GM18498 (cell line): ENCODE measurements at regions not wholly inside any gene's neighbourhood (a gene's known extent, or its start where the extent isn't known, plus 50 kb on each side); places are given as distances from the start of the nearest gene placed in this dataset.

ENCODE experiments used
- ATAC-seq: cut with Tn5 transposase; IDR thresholded peaks from one replicate; pipeline ENCODE4 v1.9.1; 2021; ENCODE audit warnings: mild to moderate bottlenecking, moderate library complexity; ENCODE audit not compliant: unreplicated experiment

GRCh38 chr17:77507111-77507885 is 366.5 kb downstream of the SEC14L1 start:
- ATAC-seq, result no peak

GRCh38 chr17:77508047-77508715 is 367.4 kb downstream of the SEC14L1 start:
- no peak for ATAC-seq

- ATAC-seq, result no peak
Observed at GRCh38 chr17:77509089-77509488, 368.3 kb downstream of the SEC14L1 start.

- no peak for ATAC-seq
Observed at GRCh38 chr17:77509599-77509998, 368.8 kb downstream of the SEC14L1 start.

DNA sequence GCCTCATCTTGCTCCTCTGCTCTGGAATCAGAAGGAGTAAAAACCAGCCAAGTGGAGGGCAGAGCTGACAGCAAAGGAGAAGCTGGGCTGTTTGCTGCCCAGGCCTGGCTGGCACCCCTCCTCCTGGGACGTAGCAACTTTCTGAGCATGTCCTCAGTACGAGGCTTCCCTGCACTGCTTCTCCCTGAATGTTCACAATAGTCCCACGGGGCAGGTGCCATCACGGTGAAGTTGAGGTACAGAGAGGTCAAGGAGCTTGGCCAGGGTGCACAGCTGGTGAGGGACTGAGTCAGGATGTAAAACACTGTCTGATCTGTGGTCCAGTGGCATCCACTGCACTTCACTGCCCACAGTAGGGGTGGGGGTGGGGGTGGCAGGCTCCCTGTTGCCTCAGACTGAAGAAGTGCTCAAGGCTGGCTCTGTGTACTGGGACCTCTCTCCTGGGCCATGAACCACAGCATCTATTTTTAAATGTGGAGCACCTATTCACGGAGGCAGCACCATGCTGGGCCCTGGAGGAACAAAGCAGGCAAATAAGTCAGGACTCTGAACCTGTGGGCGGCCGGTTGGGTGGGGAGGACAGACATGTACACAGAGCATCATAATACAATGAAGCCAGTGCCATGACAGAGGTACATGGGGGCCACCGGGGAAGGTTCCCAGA is 369.5 kb downstream of the SEC14L1 start:
- ATAC-seq, result no peak

GRCh38 chr17:77511514-77512061 is 370.8 kb downstream of the SEC14L1 start:
- no peak for ATAC-seq

DNA sequence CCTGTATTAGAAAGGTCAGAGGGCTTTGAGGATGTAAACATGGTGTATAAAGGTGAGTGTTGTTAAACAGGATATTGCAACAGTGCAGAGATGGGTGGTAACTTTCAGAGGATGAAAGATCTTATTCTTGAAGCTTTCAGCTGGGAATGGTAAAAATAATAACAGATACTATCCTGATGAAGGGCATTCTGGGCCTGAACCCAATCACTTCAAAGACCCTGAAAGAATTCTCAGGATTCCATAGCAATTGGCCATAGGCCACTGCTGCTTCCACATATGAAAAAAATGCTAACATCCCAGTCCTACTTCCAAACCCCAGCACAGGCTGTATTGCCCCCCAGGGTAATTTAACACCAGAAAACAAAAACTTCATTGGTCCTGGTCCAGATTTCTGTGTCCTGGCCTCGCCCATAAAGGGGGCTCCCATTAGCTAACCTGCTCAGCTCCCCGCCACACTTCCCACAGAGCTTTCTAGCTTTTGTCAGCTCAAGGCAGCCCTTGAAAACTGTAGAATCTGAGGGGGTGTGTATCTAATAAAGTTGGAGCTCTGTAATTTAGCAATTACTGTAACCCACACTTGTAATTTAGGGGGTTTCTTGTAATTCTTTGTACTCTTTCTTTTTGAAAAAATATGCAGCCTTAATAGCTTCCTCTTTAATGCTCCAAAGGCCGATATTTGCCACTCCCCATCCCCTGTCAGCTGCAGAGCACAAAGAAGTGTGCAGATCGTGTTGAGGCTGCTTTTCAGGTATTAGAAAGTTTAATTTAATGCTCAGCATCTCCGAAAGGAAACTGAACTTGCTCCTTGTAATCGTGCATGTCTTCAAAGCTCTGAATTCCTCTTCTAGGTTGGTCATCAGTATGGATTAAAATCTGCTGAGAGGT is 371.5 kb downstream of the SEC14L1 start:
- ATAC-seq, result no peak

DNA sequence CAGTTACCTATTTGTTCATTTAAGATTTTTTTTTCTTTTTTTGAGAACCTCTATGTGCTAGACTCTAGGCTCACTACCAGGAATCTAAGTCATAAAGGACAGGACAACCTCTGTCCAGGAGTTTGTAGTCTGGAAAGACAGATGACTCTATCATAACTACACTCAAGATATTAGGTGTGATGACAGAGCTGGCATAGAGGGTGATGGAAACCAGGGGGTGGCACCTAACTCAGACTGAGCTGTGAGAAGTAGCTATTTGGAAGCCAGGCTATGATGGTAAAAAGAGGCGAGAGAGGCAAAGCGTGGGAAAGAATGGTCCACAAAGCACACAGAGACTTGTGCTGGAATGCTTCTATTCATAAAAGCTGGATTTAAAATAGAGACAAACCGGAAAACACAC is 372.3 kb downstream of the SEC14L1 start:
- no peak for ATAC-seq

GRCh38 chr17:77515227-77515626 is 374.5 kb downstream of the SEC14L1 start:
- no peak for ATAC-seq

- no peak for ATAC-seq
Observed at GRCh38 chr17:77516902-77517301, 376.1 kb downstream of the SEC14L1 start.

GRCh38 chr17:77521076-77521475 is 380.3 kb downstream of the SEC14L1 start:
- ATAC-seq, result no peak

- ATAC-seq, result no peak
Observed at GRCh38 chr17:77523540-77523939, 382.8 kb downstream of the SEC14L1 start.

DNA sequence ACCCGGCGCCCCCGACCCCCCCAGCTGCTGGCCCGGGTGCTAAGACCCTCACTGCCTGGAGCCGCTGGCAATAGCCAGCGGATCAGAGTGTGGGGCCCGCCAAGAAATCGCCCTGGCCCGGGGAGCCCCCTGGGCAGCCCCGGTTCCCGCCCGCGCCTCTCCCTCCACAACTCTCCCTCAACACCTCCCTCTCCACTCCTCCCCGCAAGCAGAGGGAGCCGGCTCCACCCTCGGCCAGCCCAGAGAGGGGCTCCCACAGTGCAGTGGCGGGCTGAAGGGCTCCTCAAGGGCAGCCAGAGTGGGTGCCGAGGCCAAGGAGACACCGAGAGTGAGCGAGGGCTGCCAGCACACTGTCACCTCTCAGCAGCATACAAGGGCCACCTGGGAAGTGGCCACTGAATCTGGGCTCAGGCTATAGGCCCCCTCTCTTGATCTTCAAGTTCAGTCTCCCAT is 385.5 kb downstream of the SEC14L1 start:
- no peak for ATAC-seq

DNA sequence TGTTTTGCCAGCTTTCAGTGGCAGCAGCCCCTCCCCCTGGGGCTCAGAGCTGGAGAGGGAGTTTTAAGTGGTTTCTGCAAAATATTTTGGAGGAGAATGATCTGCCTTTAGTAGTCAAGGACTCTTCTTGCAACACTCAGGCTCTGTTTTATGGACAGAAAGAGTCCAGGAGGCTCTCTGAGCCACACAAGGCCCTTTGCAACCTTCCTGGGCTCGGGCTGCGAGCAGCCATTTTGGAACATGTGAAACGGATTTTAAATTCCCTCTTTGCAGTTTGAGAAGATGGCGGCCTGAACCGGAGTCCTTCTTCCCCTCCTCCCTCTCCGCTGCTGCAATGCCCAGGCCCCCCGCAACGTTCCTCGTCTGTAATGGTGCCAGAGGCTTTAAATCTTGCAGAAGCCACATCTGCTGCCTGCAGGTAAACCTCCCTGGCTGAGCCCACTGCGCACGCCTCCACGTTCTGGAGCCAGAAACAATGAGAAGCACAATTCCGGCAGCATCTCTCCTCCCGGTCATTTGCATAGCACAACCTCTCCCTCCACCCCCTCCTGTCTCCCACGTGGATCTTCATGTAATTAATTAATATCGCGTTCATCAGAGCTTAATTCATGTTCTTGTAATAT is 386.1 kb downstream of the SEC14L1 start:
- no peak for ATAC-seq

DNA sequence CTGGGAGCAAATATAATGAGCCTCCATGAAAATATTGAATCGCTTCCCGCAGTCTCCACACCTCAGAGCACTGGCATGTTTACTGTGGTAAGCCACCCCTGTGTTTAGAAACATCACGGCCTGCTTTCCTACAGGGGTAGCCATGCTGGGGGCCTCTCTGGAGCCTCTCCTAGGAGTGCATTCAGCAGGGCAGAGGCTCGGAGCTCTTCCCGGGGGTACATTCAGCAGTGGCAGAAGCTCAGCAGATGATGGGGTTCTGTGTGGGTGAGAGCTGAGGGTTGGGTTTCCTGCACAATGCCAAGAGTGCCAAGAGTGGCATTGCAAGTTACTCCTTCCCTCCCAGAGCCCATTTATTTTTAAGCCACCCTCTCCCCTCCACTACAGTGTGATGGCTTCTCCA is 386.6 kb downstream of the SEC14L1 start:
- no peak for ATAC-seq

GRCh38 chr17:77527836-77528505 is 387.2 kb downstream of the SEC14L1 start:
- ATAC-seq, result no peak

DNA sequence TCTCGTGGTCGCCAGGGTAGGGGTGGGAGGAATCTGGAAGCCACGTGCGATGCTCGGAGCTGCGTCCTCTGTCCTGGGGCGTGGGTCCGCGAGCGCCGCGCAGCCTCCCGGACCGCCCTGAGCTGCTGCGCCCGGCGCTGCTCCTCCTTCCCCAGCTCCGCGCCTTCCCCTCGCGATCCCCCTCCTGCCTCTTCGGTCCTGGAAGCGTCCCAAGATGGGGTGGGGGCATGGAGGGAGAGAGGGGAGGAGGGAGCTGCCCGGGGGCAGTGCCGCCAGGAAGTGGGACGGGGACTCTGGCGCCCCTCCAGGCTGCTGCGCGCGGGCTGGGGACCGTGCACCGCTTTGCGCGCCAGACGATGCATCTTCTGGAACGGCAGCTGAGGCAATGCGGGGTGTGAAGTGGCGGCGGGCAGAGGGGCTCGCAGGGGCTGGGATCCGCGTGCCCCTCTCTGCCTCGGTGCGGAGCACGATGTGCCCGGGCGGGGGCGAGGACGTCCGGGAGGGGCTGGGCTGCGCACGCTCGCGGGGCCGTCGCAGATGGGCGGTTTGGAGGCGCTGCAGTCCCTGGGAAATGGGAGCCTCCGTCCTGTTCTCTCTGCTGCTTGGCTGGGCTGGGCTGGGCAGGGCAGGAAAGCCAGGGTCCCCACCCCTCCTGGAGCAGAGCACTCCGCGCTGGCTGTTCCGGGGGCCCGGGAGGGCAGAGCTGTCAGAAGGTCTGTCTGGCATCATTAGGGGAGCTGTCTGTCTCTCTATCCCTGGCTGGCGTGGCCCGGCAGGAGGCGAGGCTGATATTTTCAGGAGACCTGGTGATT is 388.0 kb downstream of the SEC14L1 start:
- ATAC-seq, result no peak

DNA sequence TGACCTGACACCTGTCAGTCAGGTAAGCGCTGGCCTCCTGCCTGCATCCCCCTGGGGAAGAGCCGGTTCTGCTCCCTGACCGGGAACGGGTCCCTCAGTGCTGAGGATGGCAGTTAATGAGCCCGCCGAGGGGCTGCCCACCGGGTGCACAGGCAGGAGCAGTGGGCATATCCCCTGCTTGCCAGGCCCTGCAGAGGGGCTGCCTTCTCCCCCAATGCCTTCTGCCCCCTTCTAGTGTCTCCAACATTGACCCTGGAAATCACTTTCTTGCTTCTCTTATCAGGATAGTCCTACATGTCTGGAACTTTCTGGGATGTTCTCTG is 388.5 kb downstream of the SEC14L1 start:
- ATAC-seq, result no peak

GRCh38 chr17:77530591-77530990 is 389.8 kb downstream of the SEC14L1 start:
- no peak for ATAC-seq
